SU-DHL-6 (cell line): ENCODE measurements at regions not wholly inside any gene's neighbourhood (a gene's known extent, or its start where the extent isn't known, plus 50 kb on each side); places are given as distances from the start of the nearest gene placed in this dataset.

Experiments used
- H2AFZ ChIP-seq: fragments of 200-600 bp; sonication (generic); 2 replicates; pipeline ENCODE4 v1.6.1; 2014; ENCODE audit warnings: low read depth, mild to moderate bottlenecking, moderate library complexity, mixed read lengths, antibody characterized with exemption, low read length; ENCODE audit not compliant: severe bottlenecking
- H3F3A ChIP-seq: fragments of 200-600 bp; shearing (Covaris generic); 2 replicates; pipeline ENCODE4 v1.6.0; 2016; ENCODE audit warnings: antibody characterized with exemption, mild to moderate bottlenecking; ENCODE audit not compliant: insufficient read depth
- H3K27ac ChIP-seq: fragments of 200-600 bp; sonication (generic); 2 replicates; pipeline ENCODE4 v1.5.1; 2016; ENCODE audit warnings: low read depth, mild to moderate bottlenecking, low read length, moderate library complexity, mixed read lengths
- H3K27me3 ChIP-seq: fragments of 200-600 bp; sonication (generic), shearing (Covaris generic); 2 replicates; pipeline ENCODE4 v1.6.0; 2014; ENCODE audit warnings: mild to moderate bottlenecking, low read length
- H3K36me3 ChIP-seq: fragments of 200-600 bp; sonication (generic); 2 replicates; pipeline ENCODE4 v1.6.1; 2014; ENCODE audit warnings: mild to moderate bottlenecking, low read length, mixed read lengths
- H3K4me2 ChIP-seq: fragments of 300-600, 200-600 bp; shearing (Covaris generic), sonication (generic); 2 replicates; pipeline ENCODE4 v1.6.0; 2014; ENCODE audit warnings: low read length, low read depth, mild to moderate bottlenecking; ENCODE audit not compliant: poor library complexity, severe bottlenecking
- H3K4me3 ChIP-seq: fragments of 200-600 bp; sonication (generic); 2 replicates; pipeline ENCODE4 v1.5.1; 2014; ENCODE audit warnings: antibody characterized with exemption, low read length, mild to moderate bottlenecking, mixed read lengths; ENCODE audit not compliant: insufficient read depth, poor library complexity, severe bottlenecking
- H3K79me2 ChIP-seq: fragments of 200-600 bp; sonication (generic); 2 replicates; pipeline ENCODE4 v1.6.1; 2014; ENCODE audit warnings: mild to moderate bottlenecking, low read length, moderate library complexity; ENCODE audit not compliant: insufficient read depth
- H3K9ac ChIP-seq: fragments of 200-600 bp; sonication (generic); 2 replicates; pipeline ENCODE4 v1.7.0; 2014; ENCODE audit warnings: mild to moderate bottlenecking, low read length
- H3K9me2 ChIP-seq: fragments of 200-600 bp; sonication (generic); replicated peaks from 2 replicates; pipeline ENCODE4 v1.6.1; 2014; ENCODE audit warnings: low read length; ENCODE audit not compliant: insufficient read depth
- H3K9me3 ChIP-seq: fragments of 200-600 bp; sonication (generic); 2 replicates; pipeline ENCODE4 v1.6.1; 2014; ENCODE audit warnings: low read length, mixed read lengths; ENCODE audit not compliant: insufficient read depth
- H4K20me1 ChIP-seq: fragments of 200-600 bp; sonication (generic); 2 replicates; pipeline ENCODE4 v1.6.1; 2014; ENCODE audit warnings: low read depth, mild to moderate bottlenecking, antibody characterized with exemption, low read length, moderate library complexity, mixed read lengths
- EZH2phosphoT487 ChIP-seq: fragments of 200-600 bp; sonication (generic), shearing (Covaris generic); conservative IDR thresholded peaks from 2 replicates; pipeline ENCODE4 v1.6.1; 2018; ENCODE audit warnings: mild to moderate bottlenecking, antibody characterized with exemption, low read length, moderate library complexity, mixed read lengths
- TF ChIP-seq, protein P1 (sequence below): fragments of 200-600 bp; sonication (generic); IDR thresholded peaks from one replicate; pipeline ENCODE4 v1.5.1; 2017; ENCODE audit warnings: antibody characterized with exemption, mild to moderate bottlenecking, low read length, moderate library complexity; ENCODE audit not compliant: insufficient read depth, poor library complexity, severe bottlenecking

DNA sequence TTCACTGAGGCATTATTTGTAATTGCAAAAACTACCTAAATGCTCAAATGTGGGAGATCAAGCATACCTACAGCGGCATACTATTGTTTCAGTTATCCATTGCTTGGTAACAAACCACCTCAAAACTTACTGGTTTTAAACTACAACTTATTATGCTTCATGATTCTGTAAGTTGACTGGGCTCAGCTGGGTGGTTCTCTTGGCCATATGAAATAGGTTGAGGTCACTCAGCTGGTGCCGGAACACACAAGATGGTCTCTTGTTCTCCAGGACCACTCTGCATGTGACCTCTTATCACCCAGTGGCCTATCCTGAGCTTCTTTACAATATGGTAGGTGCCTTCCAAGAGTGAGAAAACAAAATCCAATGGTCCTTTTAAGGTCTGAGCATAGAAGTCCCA, 195.4 kb upstream of the FGGY start:
- Histone ChIP-seq H3K27ac (no peak overlapping the region), H3K9me3 (no peaks in the 10 kb centered on the region)
- TF ChIP-seq, protein P1, sequence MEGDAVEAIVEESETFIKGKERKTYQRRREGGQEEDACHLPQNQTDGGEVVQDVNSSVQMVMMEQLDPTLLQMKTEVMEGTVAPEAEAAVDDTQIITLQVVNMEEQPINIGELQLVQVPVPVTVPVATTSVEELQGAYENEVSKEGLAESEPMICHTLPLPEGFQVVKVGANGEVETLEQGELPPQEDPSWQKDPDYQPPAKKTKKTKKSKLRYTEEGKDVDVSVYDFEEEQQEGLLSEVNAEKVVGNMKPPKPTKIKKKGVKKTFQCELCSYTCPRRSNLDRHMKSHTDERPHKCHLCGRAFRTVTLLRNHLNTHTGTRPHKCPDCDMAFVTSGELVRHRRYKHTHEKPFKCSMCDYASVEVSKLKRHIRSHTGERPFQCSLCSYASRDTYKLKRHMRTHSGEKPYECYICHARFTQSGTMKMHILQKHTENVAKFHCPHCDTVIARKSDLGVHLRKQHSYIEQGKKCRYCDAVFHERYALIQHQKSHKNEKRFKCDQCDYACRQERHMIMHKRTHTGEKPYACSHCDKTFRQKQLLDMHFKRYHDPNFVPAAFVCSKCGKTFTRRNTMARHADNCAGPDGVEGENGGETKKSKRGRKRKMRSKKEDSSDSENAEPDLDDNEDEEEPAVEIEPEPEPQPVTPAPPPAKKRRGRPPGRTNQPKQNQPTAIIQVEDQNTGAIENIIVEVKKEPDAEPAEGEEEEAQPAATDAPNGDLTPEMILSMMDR: no peak
- no peak for TF ChIP-seq EZH2phosphoT487

DNA sequence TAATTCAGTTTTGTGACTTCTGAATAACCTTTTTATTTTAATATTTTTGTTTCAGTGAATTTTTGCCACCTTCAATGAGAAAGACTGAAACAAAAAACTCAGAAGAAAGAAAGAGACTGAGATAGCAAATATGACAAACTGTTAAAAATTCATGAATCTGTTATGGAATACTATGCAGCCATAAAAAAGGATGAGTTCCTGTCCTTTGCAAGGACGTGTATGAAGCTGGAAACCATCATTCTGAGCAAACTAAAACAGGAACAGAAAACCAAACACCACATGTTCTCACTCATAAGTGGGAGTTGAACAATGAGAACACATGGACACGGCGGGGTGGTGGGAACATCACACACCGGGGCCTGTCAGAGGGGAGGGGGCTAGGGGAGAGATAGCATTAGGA, 193.4 kb upstream of the FGGY start:
- no peak overlapping the region for H3K4me2 ChIP-seq
- H3K36me3 ChIP-seq: no peaks in the 10 kb centered on the region
- no peak overlapping the region for H3K4me3 ChIP-seq
- no peak overlapping the region for H3K27ac ChIP-seq
- H3K79me2 ChIP-seq: no peaks in the 10 kb centered on the region
- no peaks in the 10 kb centered on the region for H3F3A ChIP-seq
- no peaks in the 10 kb centered on the region for H3K9me3 ChIP-seq
- H3K9ac ChIP-seq: no peak overlapping the region
- TF ChIP-seq, protein P1: no peak
- TF ChIP-seq EZH2phosphoT487: no peak
- H3K9me2 ChIP-seq: no peaks in the 10 kb centered on the region
- no peaks in the 10 kb centered on the region for H4K20me1 ChIP-seq
- no peaks in the 10 kb centered on the region for H3K27me3 ChIP-seq
- no peak overlapping the region for H2AFZ ChIP-seq

More for the DNA sequence above, 195.4 kb upstream of the FGGY start:
- H3K9me2 ChIP-seq: no peaks in the 10 kb centered on the region
- H3K36me3 ChIP-seq: no peaks in the 10 kb centered on the region
- H3K4me2 ChIP-seq: no peak overlapping the region
- H3K79me2 ChIP-seq: no peaks in the 10 kb centered on the region
- H4K20me1 ChIP-seq: no peaks in the 10 kb centered on the region
- H3K9ac ChIP-seq: no peak overlapping the region
- H3K4me3 ChIP-seq: no peak overlapping the region
- H3K27me3 ChIP-seq: no peaks in the 10 kb centered on the region
- H3F3A ChIP-seq: no peaks in the 10 kb centered on the region
- no peak overlapping the region for H2AFZ ChIP-seq

DNA sequence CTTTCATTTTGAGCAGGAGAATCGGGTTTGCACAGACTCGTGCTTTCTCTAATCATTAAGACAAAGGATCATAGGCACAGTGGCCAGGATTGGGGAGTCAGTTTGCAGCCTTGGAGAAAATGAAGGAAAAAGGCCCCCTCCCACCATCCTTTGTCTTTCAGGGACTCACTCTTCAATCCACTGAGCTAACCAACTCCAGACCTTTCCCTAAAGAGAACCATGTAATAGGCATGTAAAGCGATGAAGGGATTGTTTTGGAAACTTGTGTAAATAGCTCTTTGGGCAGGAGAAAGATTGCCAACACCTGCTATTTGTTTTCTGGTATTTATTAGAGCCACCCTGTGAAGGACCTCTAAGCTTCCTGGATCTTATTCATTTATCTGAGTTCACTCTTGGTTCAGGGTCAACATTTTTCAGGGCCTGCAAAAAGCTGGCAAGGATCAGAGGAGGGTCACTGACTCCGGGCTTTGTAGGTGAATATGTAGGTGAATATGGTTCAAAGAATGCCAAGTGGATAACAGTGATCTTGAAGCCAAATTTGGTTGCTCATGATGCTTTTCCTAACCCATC, 192.6 kb upstream of the FGGY start:
- Histone ChIP-seq H2AFZ (no peak overlapping the region), H3K79me2 (no peaks in the 10 kb centered on the region), H3K4me3 (no peak overlapping the region), H3F3A (no peaks in the 10 kb centered on the region), H3K36me3 (no peaks in the 10 kb centered on the region), H3K27ac (no peak overlapping the region), H4K20me1 (no peaks in the 10 kb centered on the region), H3K9ac (no peak overlapping the region), H3K9me2 (no peaks in the 10 kb centered on the region), H3K9me3 (no peaks in the 10 kb centered on the region), H3K27me3 (no peaks in the 10 kb centered on the region), H3K4me2 (no peak overlapping the region)
- no peak for TF ChIP-seq EZH2phosphoT487
- TF ChIP-seq, protein P1: no peak
